ENCODE measurements at regions not wholly inside any gene's neighbourhood (a gene's known extent, or its start where the extent isn't known, plus 50 kb on each side); places are given as distances from the start of the nearest gene placed in this dataset.
A peak's percentile ranks its signal among the peaks of the same experiment; 100 is the strongest.

- Mint-ChIP-seq H3K36me3 (ENCODE audit: low read depth) (no peaks in the 10 kb centered on the region), H3K4me1 (ENCODE audit: low read depth) (no peaks in the 10 kb centered on the region), H3K27me3 (ENCODE audit: insufficient read depth) (no peaks in the 10 kb centered on the region), H3K4me3 (no peak overlapping the region), H3K9me3 (peaks cover 2% of the 10 kb centered on the region), H3K27ac (no peak overlapping the region)
- DNase-seq = no peak
- no peak for TF ChIP-seq CTCF (IDR thresholded peaks at IDR 0.05)
Observed at GRCh38 chr3:117989982-117990381, 1044.7 kb downstream of the IGSF11 start.

- no peak for TF ChIP-seq CTCF (IDR thresholded peaks at IDR 0.05)
- no peak overlapping the region for H3K27ac Mint-ChIP-seq
- H3K4me1 Mint-ChIP-seq (ENCODE audit: low read depth) = no peaks in the 10 kb centered on the region
- no peaks in the 10 kb centered on the region for H3K27me3 Mint-ChIP-seq (ENCODE audit: insufficient read depth)
- no peak for DNase-seq
- H3K4me3 Mint-ChIP-seq = no peak overlapping the region
- no peaks in the 10 kb centered on the region; the same call in 1 of the 2 replicates for H3K9me3 Mint-ChIP-seq
- no peaks in the 10 kb centered on the region for H3K36me3 Mint-ChIP-seq (ENCODE audit: low read depth)
Observed at GRCh38 chr3:117990627-117991026, 1044.0 kb downstream of the IGSF11 start.

GRCh38 chr3:117995842-117996437, 1038.7 kb downstream of the IGSF11 start:
- no peaks in the 10 kb centered on the region for H3K9me3 Mint-ChIP-seq

GRCh38 chr3:117997201-117998049, 1037.2 kb downstream of the IGSF11 start:
- no peaks in the 10 kb centered on the region for H3K4me1 Mint-ChIP-seq (ENCODE audit: low read depth)

More at GRCh38 chr3:117995842-117996437, 1038.7 kb downstream of the IGSF11 start:
- H3K36me3 Mint-ChIP-seq (ENCODE audit: low read depth) = no peaks in the 10 kb centered on the region
- H3K4me3 Mint-ChIP-seq = no peak overlapping the region
- no peak for DNase-seq
- H3K27ac Mint-ChIP-seq = no peak overlapping the region
- no peak for TF ChIP-seq CTCF (IDR thresholded peaks at IDR 0.05)
- H3K4me1 Mint-ChIP-seq (ENCODE audit: low read depth) = no peaks in the 10 kb centered on the region
- no peaks in the 10 kb centered on the region for H3K27me3 Mint-ChIP-seq (ENCODE audit: insufficient read depth)

GRCh38 chr3:117998071-117998470, 1036.6 kb downstream of the IGSF11 start:
- Mint-ChIP-seq H3K27ac (no peak overlapping the region), H3K4me1 (ENCODE audit: low read depth) (no peaks in the 10 kb centered on the region), H3K27me3 (ENCODE audit: insufficient read depth) (no peaks in the 10 kb centered on the region), H3K9me3 (no peaks in the 10 kb centered on the region), H3K4me3 (no peak overlapping the region), H3K36me3 (ENCODE audit: low read depth) (no peaks in the 10 kb centered on the region)
- TF ChIP-seq CTCF (IDR thresholded peaks at IDR 0.05) = no peak
- DNase-seq = no peak

More at GRCh38 chr3:117997201-117998049, 1037.2 kb downstream of the IGSF11 start:
- Mint-ChIP-seq H3K4me3 (no peak overlapping the region), H3K9me3 (no peaks in the 10 kb centered on the region), H3K27me3 (ENCODE audit: insufficient read depth) (no peaks in the 10 kb centered on the region), H3K36me3 (ENCODE audit: low read depth) (no peaks in the 10 kb centered on the region), H3K27ac (no peak overlapping the region)
- peak; percentile 46 for DNase-seq
- peak; percentile 86 for TF ChIP-seq CTCF (IDR thresholded peaks at IDR 0.05)
